ENCODE measurements at regions not wholly inside any gene's neighbourhood (a gene's known extent, or its start where the extent isn't known, plus 50 kb on each side); places are given as distances from the start of the nearest gene placed in this dataset.

GRCh38 chr12:75836533-75836932 is 195.0 kb downstream of the PHLDA1 start:
- DNase-seq (ENCODE audit: low spot score) = no peak

GRCh38 chr12:75834591-75834990 is 197.0 kb downstream of the PHLDA1 start:
- DNase-seq (ENCODE audit: low spot score) = no peak

GRCh38 chr12:75833268-75833667 is 198.3 kb downstream of the PHLDA1 start:
- DNase-seq (ENCODE audit: low spot score) = no peak

- DNase-seq (ENCODE audit: low spot score) = no peak
Observed at GRCh38 chr12:75831402-75831801, 200.2 kb downstream of the PHLDA1 start.

- DNase-seq (ENCODE audit: low spot score) = no peak
Observed at GRCh38 chr12:75827061-75827460, 204.5 kb downstream of the PHLDA1 start.

- DNase-seq (ENCODE audit: low spot score) = no peak
Observed at GRCh38 chr12:75825686-75826085, 205.9 kb downstream of the PHLDA1 start.

GRCh38 chr12:75823475-75823874 is 208.1 kb downstream of the PHLDA1 start:
- DNase-seq (ENCODE audit: low spot score) = no peak

GRCh38 chr12:75822416-75822815 is 209.2 kb downstream of the PHLDA1 start:
- no peak for DNase-seq (ENCODE audit: low spot score)

- DNase-seq (ENCODE audit: low spot score) = no peak
Observed at GRCh38 chr12:75820848-75821578, 210.6 kb downstream of the PHLDA1 start.

- no peak for DNase-seq (ENCODE audit: low spot score)
Observed at GRCh38 chr12:75820071-75820470, 211.5 kb downstream of the PHLDA1 start.

- DNase-seq (ENCODE audit: low spot score) = no peak
Observed at GRCh38 chr12:75819512-75819911, 212.1 kb downstream of the PHLDA1 start.

- no peak for DNase-seq (ENCODE audit: low spot score)
Observed at GRCh38 chr12:75818863-75819262, 212.7 kb downstream of the PHLDA1 start.

- peak; percentile 67 for DNase-seq (ENCODE audit: low spot score)
Observed at GRCh38 chr12:75816897-75817296, 214.7 kb downstream of the PHLDA1 start.

GRCh38 chr12:75815756-75816155 is 215.8 kb downstream of the PHLDA1 start:
- DNase-seq (ENCODE audit: low spot score) = no peak

GRCh38 chr12:75814851-75815754 is 216.5 kb downstream of the PHLDA1 start:
- DNase-seq (ENCODE audit: low spot score) = peak; percentile 69

- DNase-seq (ENCODE audit: low spot score) = no peak
Observed at GRCh38 chr12:75813072-75813471, 218.5 kb downstream of the PHLDA1 start.

- DNase-seq (ENCODE audit: low spot score) = no peak
Observed at GRCh38 chr12:75812271-75813018, 219.1 kb downstream of the PHLDA1 start.

- DNase-seq (ENCODE audit: low spot score) = no peak
Observed at GRCh38 chr12:75809746-75810145, 221.8 kb downstream of the PHLDA1 start.

- DNase-seq (ENCODE audit: low spot score) = no peak
Observed at GRCh38 chr12:75807494-75807893, 224.1 kb downstream of the PHLDA1 start.

GRCh38 chr12:75805905-75806304 is 225.7 kb downstream of the PHLDA1 start:
- no peak for DNase-seq (ENCODE audit: low spot score)

- DNase-seq (ENCODE audit: low spot score) = no peak
Observed at GRCh38 chr12:75805320-75805719, 226.3 kb downstream of the PHLDA1 start.

- no peak for DNase-seq (ENCODE audit: low spot score)
Observed at GRCh38 chr12:75798136-75798926, 233.2 kb downstream of the PHLDA1 start.

All from CD4-positive, alpha-beta T cell treated with Interleukin-2 at 100 ng/mL for 4 hours (primary cell).